Neural cell (in vitro differentiated cells): ENCODE measurements at regions not wholly inside any gene's neighbourhood (a gene's known extent, or its start where the extent isn't known, plus 50 kb on each side); places are given as distances from the start of the nearest gene placed in this dataset.

Experiments
- H2AFZ ChIP-seq: fragments of 200-600, 300-800 bp; sonication (generic), shearing (Covaris generic); 2 replicates; pipeline ENCODE4 v1.6.0; 2014; ENCODE audit warnings: low read depth, mild to moderate bottlenecking, antibody characterized with exemption, low read length, moderate library complexity
- H3F3A ChIP-seq: fragments of 200-600 bp; shearing (Covaris generic); 2 replicates; pipeline ENCODE4 v1.6.1; 2016; ENCODE audit warnings: mild to moderate bottlenecking, moderate library complexity, mixed read lengths, antibody characterized with exemption, low read length; ENCODE audit not compliant: insufficient read depth, poor library complexity, severe bottlenecking
- H3K27ac ChIP-seq: fragments of 200-600, 300-800 bp; sonication (generic), shearing (Covaris generic); 2 replicates; pipeline ENCODE4 v1.5.1; 2014; ENCODE audit warnings: mild to moderate bottlenecking, low read length, moderate library complexity
- H3K27me3 ChIP-seq: fragments of 300-800, 200-600 bp; sonication (generic), shearing (Covaris generic); 2 replicates; pipeline ENCODE4 v1.6.0; 2014; ENCODE audit warnings: mild to moderate bottlenecking, low read depth, low read length, moderate library complexity; ENCODE audit not compliant: insufficient read depth
- H3K36me3 ChIP-seq: fragments of 300-800, 200-600 bp; sonication (generic), shearing (Covaris generic); 2 replicates; pipeline ENCODE4 v1.5.1; 2014; ENCODE audit warnings: mild to moderate bottlenecking, antibody characterized with exemption, low read length, moderate library complexity; ENCODE audit not compliant: insufficient read depth
- H3K4me2 ChIP-seq: fragments of 300-800, 200-600 bp; sonication (generic), shearing (Covaris generic); 2 replicates; pipeline ENCODE4 v1.6.0; 2014; ENCODE audit warnings: mild to moderate bottlenecking, low read length
- H3K4me3 ChIP-seq: fragments of 300-800, 200-600 bp; sonication (generic), shearing (Covaris generic); 2 replicates; pipeline ENCODE4 v1.5.1; 2014; ENCODE audit warnings: mild to moderate bottlenecking, low read length, moderate library complexity
- H3K79me2 ChIP-seq: fragments of 200-600 bp; shearing (Covaris generic); replicated peaks from 2 replicates; pipeline ENCODE4 v1.6.0; 2014; ENCODE audit warnings: mild to moderate bottlenecking, low read length, moderate library complexity; ENCODE audit not compliant: insufficient read depth
- H3K9ac ChIP-seq: fragments of 300-800, 200-600 bp; sonication (generic), shearing (Covaris generic); 2 replicates; pipeline ENCODE4 v1.6.1; 2016; ENCODE audit warnings: mild to moderate bottlenecking, low read length, mixed read lengths
- H3K9me2 ChIP-seq: fragments of 200-600 bp; shearing (Covaris generic); 2 replicates; pipeline ENCODE4 v1.6.1; 2016; ENCODE audit warnings: mild to moderate bottlenecking, low read length, mixed read lengths; ENCODE audit not compliant: insufficient read depth
- H3K9me3 ChIP-seq: fragments of 200-600, 300-800 bp; sonication (generic), shearing (Covaris generic); 2 replicates; pipeline ENCODE4 v1.6.1; 2016; ENCODE audit warnings: mild to moderate bottlenecking, mixed run types, low read length, moderate library complexity, mixed read lengths
- H4K20me1 ChIP-seq: fragments of 200-600 bp; shearing (Covaris generic); 2 replicates; pipeline ENCODE4 v1.6.1; 2016; ENCODE audit warnings: mild to moderate bottlenecking, mixed run types; ENCODE audit not compliant: insufficient read depth
- CTCF ChIP-seq: fragments of 450-650 bp; IDR thresholded peaks from 2 replicates; pipeline ENCODE4 v1.5.1; 2014; ENCODE audit warnings: antibody characterized with exemption, mild to moderate bottlenecking, moderate library complexity; ENCODE audit not compliant: poor library complexity, severe bottlenecking
- EP300 ChIP-seq: fragments of 450-650 bp; conservative IDR thresholded peaks from 2 replicates; pipeline ENCODE4 v1.6.1; 2014; ENCODE audit warnings: antibody characterized with exemption, mild to moderate bottlenecking, moderate library complexity; ENCODE audit not compliant: poor library complexity, severe bottlenecking
- EZH2 ChIP-seq: fragments of 200-600, 300-800 bp; shearing (Covaris generic), sonication (generic); IDR thresholded peaks from 2 replicates; pipeline ENCODE4 v1.6.1; 2014; ENCODE audit warnings: antibody characterized with exemption, low read length, borderline replicate concordance, mild to moderate bottlenecking; ENCODE audit not compliant: insufficient read depth, poor library complexity, severe bottlenecking
- MXI1 ChIP-seq: fragments of 450-650 bp; conservative IDR thresholded peaks from 2 replicates; pipeline ENCODE4 v1.6.1; 2014; ENCODE audit warnings: antibody characterized with exemption, mild to moderate bottlenecking; ENCODE audit not compliant: poor library complexity, severe bottlenecking
- POLR2AphosphoS5 ChIP-seq: IDR thresholded peaks from 2 replicates; pipeline ENCODE4 v1.6.1; 2012
- RAD21 ChIP-seq: fragments of 450-650 bp; conservative IDR thresholded peaks from 2 replicates; pipeline ENCODE4 v1.6.1; 2014; ENCODE audit warnings: antibody characterized with exemption, mild to moderate bottlenecking, moderate library complexity
- REST ChIP-seq: IDR thresholded peaks from 2 replicates; pipeline ENCODE4 v1.6.1; 2012; ENCODE audit warnings: borderline replicate concordance
- SMC3 ChIP-seq: fragments of 450-650 bp; conservative IDR thresholded peaks from 2 replicates; pipeline ENCODE4 v1.6.1; 2014; ENCODE audit warnings: antibody characterized with exemption, mild to moderate bottlenecking, moderate library complexity; ENCODE audit not compliant: poor library complexity
- TAF1 ChIP-seq: IDR thresholded peaks from 2 replicates; pipeline ENCODE4 v1.6.1; 2012; ENCODE audit warnings: low read depth

- Histone ChIP-seq H3K27me3 (no peaks in the 10 kb centered on the region), H3K9me3 (no peaks in the 10 kb centered on the region), H3K79me2 (no peaks in the 10 kb centered on the region), H2AFZ (no peak overlapping the region), H3K4me2 (no peak overlapping the region), H3K27ac (no peak overlapping the region), H3K4me3 (peak overlapping the region; percentile 16), H3K9me2 (no peaks in the 10 kb centered on the region), H4K20me1 (no peaks in the 10 kb centered on the region), H3F3A (no peaks in the 10 kb centered on the region), H3K36me3 (no peaks in the 10 kb centered on the region), H3K9ac (no peak overlapping the region)
- TF ChIP-seq POLR2AphosphoS5: no peak
- TF ChIP-seq CTCF: no peak
- TF ChIP-seq SMC3: no peak
- no peak for TF ChIP-seq REST
- TF ChIP-seq EP300: no peak
- TF ChIP-seq MXI1: no peak
- TF ChIP-seq EZH2: no peak
- no peak for TF ChIP-seq TAF1
These were observed 176.0 kb upstream of the FOXQ1 start for GRCh38 chr6:1135726-1136414.

- no peak overlapping the region for H3K4me2 ChIP-seq
- H3K27ac ChIP-seq: no peak overlapping the region
- TF ChIP-seq RAD21 (no peak), EP300 (no peak), MXI1 (no peak), TAF1 (no peak), SMC3 (no peak), POLR2AphosphoS5 (no peak), REST (no peak), EZH2 (no peak), CTCF (no peak)
- no peaks in the 10 kb centered on the region for H3K9me3 ChIP-seq
- no peaks in the 10 kb centered on the region for H3K79me2 ChIP-seq
- H3K36me3 ChIP-seq: no peaks in the 10 kb centered on the region
- no peaks in the 10 kb centered on the region for H4K20me1 ChIP-seq
- H3F3A ChIP-seq: no peaks in the 10 kb centered on the region
- H3K27me3 ChIP-seq: no peaks in the 10 kb centered on the region
- H2AFZ ChIP-seq: no peak overlapping the region
- no peak overlapping the region for H3K4me3 ChIP-seq
- no peak overlapping the region for H3K9ac ChIP-seq
- H3K9me2 ChIP-seq: no peaks in the 10 kb centered on the region
These were observed 180.4 kb upstream of the FOXQ1 start for GRCh38 chr6:1131285-1132079.
